NCI-H1092 treated with DMSO at 0.1 percent for 48 hours (cell line): ENCODE measurements at regions not wholly inside any gene's neighbourhood (a gene's known extent, or its start where the extent isn't known, plus 50 kb on each side); places are given as distances from the start of the nearest gene placed in this dataset.

Source experiments
- DNase-seq: peaks from one replicate; lab custom pipeline; 2025; lab: John Stamatoyannopoulos, UW

DNA sequence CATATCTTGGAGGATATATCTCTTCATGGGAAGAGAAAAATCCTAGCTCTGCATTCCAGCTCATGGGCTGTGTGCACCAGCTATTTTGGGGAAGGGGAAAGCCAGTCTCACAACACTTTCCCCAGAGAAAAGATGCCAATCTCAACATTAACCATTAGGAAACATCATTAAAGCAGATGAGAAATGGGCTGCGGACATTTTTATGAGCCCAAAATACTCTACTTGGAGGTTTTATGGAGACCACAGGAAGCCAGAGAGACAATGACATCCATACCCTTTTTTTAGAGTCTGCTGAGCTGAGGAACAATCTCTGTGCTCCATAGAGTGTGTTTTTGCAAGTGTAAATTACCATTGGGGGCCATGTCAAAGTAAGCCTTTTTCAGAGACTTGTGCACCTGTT lies 213.7 kb downstream of the TRIB2 start:
- DNase-seq = no peak

DNA sequence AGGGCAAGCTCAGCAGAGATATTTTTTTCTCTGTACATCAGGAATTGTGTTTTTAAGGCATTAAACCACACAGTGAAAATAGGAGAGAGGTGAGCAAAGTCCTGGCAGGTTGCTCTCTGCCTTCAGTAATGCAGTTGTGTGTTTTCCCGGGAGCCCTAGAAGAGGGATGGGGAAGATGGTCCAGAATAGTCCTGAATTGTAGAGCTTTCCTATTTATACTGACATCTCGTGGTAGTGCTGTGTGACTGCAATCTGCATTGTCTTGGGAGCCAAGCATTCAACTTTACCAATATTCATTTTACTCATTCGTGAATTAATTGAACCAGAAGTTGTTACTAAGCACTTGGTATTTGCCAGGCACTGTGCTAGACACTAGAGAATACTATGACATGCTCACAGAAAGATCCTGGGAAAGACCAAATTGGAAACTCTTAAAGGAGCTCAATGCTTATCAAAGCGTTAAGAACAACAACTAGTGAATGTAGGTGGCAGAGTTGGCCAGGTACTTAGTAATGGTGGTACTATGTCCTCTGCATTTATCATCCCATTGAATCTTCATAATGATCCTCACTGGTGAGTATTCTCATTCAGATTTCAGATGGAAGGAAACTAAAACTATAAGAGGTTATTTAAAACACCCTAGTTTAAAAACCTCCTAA lies 214.6 kb downstream of the TRIB2 start:
- DNase-seq = peak; percentile 49

DNA sequence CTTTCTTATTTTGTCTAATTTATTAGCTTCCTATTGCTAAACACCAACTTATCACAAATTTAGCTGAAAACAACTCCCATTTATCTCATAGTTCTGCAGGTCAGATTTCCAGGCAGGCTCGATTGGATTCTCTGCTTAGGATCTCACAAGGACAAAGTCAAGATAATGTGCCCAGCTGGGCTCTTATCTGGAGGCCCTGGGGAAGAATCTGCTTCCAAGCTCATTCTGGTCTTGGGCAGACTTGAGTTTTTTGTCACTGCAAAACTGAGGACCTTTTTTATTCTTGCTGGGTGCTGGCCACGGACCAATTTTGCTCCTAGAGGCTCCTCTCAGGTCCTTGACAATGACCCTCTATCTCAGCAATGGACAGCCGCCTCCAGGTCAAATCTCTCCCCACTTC lies 215.5 kb downstream of the TRIB2 start:
- DNase-seq = no peak

DNA sequence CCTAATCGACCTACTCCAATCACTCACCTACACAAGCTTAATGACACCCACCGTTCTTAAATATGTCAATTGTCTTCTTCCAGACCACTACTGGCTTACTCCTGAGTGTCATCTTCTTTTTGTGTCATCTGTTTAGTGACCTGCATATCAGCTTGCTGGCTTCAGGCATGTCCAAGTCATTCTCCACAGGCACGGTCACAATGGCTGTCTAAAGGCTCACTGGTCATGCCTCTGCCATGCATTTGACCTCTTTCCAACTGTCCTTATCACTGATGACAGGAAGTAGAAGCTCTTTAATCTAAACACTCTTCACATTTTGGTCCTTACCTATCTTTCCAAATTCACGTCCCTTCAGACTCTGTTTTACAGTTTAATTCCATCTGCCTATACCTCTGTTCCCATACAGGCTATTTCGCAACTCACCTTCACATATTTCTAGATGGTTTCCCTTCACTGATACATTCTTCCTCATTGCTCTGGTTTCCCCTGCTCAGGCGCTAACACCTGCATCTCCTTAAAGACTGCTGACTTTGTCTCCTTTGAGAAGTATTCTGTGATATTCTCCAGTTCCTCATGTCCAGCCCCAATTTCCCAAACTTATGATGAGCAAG lies 217.5 kb downstream of the TRIB2 start:
- no peak for DNase-seq

DNA sequence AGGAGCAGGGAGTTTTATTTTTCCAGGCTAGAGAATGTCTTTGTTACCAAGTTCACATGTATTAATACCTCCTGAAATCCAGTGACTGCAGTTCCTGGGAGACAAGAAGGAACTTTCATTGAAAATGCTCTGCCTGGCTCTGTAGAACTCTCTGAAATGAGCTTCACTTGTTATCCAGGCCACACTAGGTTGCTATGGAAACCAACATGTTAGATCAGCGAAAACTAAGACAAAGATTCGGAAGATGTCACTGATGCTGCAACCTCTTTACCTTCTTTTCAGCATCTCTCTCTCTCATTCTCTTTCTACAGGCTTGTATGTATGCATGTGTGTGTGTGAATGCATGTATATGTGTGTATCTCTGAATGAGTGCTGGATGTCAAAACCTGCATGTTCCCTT lies 218.5 kb downstream of the TRIB2 start:
- DNase-seq = no peak

DNA sequence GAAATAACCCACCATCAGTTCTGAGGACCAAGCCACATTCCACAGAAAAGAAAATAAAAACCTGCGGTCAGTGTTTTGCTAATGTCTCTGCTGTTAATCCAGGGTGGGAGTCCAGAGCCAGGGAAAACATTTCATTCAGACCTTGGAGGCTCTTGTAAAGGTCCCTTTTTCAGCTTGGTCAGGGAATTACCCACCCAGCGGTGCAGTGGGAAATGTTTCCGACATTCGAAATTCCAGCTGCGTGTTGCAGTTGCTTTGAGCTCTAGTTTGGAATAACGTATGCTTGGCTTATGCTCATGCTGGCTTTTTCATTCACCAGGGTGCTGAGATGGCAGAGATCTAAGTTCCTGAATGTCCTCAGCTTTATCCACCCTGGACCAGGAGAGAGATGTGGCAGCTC lies 219.1 kb downstream of the TRIB2 start:
- DNase-seq = no peak

DNA sequence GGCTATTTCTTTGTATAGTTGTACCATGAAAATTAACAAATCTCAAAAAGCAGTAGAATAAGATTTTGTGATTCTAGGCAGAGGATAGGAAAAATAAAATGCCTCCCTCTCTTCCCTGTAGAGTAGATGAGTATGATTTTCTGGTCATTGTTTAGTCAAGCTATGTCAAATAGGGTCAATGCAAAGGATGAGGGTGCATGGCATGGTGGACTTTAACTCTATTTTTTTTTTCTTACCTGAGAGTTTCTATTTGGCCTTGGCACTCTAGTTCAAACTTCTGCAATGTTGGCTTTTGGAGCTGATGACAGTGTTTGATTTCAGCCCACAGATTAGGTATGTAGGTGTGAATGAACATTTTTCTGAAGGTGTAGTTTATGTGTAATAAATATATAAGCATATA lies 224.5 kb downstream of the TRIB2 start:
- no peak for DNase-seq

DNA sequence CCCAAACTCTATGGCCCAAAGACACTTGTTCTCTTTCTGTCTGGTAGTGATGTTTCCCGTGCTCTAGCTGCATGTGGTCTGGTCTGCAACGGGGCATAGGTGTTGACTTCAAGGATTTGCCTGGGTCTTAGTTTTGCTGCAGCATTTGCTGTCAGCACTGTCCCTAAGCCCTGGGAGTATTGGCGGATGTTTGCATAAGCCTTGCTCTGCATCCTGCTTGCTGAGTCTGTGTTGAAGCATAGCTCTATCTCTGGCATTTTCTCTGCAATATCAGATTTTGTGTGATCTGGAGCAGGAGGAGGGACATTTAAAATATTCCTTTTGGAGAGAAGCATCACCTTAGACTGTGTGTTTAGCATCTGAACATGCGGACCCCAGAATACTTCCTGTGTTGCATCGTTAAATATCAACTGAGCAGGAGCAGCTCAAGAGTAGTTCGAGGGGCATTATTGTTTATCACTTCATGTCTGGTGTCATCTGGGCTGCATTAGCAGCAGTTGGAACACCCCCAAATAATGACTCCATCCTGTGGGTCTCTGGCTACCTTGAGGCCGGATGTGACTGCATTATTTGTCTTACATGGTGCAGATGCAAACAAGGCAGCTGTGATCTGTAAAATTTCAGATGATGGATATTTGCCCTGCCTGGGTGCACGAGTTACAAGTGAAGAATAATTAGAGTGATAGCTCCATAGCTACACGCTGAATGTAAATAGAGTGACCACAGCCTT lies 231.7 kb downstream of the TRIB2 start:
- DNase-seq = no peak

DNA sequence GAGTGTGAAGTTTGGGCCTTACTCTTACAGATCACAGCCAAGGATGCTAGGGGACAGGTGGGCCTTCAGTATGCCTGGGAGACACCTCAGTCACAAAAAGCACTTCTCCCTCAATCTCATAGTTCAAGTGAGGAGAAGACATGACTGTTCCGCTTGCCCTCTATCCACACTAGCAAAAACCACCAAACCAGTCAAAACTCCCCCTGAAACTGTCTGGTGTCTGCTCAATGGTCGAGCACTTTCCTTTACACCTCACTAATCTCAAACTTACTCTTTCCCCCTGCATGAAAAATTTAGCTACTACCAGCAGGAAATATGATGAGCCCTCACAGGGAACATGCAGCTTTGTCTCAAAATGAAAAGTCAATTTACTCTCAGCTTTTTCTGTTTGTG lies 232.2 kb downstream of the TRIB2 start:
- no peak for DNase-seq

DNA sequence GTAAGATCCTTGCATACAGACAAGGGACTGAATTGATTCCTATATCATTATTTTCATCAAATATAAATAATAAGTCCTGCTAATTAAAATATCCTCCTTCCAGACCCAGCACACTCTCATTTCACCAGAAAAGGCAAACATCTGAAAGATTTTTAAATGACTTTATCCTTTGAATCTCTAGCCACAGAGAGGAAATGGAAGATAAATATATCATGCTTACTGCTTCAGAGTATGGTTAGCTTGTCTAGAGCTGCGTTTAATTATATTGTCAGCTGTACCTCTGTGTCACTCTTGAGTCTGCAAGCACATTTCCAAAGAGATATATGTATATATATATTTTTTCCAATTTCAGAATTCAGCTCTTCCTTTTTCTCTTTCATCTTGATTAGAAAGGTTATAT lies 232.7 kb downstream of the TRIB2 start:
- DNase-seq = no peak

DNA sequence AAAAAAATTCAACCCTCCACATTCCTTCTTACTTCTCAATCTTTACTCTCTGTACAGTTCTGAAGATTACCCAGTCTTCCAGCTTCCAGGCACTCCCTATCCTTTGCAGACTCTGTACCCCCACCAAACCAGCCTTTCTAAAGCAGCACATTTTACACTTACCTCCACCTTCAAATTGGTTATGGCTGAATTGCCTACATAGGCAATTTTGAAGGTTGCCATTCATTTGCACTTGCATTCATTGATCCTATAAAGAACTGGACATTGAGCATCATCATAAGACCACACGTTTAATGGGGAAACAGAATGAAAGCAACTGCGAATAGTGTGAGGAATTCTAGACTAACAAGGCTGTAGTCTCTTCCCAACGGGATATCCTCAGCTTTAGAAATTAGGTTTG lies 233.4 kb downstream of the TRIB2 start:
- no peak for DNase-seq

DNA sequence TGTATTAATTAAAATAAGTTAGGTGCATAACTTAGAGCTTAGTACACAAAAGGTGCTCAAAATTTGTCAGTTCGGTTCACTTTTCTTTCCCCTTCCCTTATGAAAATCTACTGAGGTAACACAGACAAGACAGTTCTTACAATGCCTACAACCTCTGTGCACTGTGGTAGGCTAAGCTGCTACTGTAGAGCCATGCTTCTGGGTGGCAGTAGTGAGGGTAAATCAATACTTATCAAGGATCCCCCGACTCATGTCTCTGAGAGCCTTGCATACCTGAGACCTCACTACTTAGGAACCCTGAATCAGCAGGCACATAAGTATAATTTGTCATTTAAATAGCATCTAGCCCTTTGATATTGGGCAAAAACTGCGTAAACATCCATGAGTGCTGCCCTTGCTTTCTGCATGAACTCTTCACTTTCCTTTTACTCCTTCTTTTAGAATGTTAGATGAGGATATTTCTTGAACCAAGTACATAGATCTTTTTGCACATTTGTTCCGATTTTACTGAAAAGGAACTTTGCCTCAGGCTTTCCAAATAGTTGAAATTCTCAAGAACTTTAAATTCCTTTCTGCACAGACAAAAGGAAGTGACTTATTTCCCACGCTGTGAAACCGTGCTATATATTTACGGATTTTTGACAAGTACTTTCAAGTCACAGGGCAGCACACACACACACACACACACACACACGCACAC lies 234.4 kb downstream of the TRIB2 start:
- no peak for DNase-seq

DNA sequence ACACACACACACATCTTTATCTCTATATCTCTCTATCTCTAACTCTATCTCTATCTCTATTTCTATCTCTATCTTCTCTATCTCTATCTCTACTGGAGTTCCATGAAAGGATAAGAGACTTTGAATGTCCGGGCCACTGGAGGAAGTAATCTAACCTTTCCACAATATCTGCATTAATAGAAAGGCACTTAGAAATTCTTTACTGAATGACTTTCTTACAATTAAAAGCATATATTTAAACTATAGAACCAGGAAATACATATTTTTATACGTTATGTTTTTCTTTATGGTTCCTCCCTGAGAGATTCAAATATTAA lies 234.9 kb downstream of the TRIB2 start:
- no peak for DNase-seq

DNA sequence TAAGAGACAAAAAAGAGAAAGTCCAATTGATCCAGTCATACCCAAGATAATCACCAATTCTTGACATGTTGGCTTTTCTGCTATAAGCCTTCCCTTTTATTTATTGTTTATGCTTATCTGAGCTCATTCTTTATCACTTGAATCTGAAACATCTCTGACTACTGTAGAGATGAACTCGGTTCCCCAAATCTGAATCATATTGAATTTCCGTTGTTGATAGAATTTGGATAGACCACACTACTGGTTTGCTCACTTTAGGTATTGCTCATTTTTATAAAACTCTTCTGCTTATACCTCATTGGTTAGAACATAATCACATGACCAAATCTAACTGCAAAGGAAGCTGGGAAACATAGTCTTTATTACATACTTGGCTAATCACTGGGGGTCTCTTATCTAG lies 236.9 kb downstream of the TRIB2 start:
- DNase-seq = no peak

DNA sequence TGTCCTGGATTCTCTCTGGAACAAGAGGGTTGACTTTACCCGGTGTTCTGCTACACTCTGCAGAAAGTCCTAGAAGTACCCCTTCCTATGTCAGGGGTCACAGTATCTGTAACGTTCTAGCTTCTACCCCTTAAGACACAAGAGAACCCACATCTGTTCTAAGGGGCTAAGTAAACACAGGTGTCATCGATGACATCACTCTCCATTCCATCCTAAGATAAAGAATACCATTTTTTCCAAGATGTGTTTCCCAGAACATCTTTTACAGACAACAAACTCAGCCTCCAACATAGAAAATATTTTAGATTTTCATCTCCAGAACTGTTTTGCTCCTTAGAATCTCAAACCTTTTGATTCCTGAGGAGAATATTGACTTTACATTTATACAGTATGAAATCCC lies 239.1 kb downstream of the TRIB2 start:
- no peak for DNase-seq

DNA sequence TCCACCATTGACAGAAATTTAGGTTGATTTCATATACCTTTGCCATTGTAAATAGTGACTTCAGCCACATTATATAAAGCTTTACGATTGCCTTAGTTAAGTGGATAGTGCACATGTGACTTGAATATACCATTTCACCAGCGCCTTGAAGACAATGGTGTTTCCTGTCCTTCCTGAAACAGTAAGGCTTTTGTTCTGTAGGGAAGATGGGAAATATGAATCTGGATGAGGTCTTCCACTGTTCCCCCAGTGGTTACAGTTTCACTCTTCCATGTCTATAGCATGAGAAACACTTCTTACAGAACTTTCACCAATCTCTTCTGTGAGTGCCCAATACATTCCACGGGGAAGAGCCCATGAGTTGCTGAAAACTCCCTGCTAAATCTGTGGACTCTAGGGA lies 240.5 kb downstream of the TRIB2 start:
- DNase-seq = no peak

DNA sequence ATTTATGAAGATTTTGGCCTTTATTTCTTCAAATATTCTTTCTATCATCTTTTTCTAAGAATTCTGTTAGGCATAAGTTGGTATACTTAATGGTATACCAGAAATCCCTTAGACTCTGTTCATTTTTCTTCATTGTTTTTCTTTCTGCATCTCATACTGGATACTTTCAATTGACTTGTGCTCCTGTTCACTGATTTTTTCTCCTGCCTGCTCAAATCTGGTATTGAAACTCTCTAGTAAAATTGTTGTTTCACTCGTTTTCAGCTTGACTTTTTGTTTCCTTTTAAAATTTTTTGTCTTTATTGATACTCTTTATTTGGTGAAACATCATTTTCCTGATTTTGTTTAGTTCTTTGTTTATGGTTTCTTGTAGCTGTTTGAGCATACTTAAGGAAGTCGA lies 243.2 kb downstream of the TRIB2 start:
- no peak for DNase-seq

DNA sequence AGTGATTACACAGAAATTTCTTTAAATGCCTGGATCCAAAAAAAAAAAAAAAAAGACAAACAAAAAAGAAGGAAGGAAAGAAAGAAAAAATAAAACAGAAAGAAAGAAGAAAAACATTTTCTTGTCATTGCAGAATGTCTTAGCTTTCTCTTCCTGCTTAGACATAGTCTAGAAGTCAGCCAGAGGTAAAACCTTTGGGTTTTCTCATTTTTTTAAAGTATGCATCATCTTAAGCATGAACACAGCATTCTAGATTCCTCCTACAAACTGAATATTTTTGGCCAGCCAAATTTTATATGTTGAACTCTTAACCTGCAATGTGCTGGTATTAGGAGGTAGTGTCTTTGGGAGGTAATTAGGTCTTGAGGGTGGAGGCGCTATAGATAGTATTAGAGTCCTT lies 243.9 kb downstream of the TRIB2 start:
- no peak for DNase-seq

DNA sequence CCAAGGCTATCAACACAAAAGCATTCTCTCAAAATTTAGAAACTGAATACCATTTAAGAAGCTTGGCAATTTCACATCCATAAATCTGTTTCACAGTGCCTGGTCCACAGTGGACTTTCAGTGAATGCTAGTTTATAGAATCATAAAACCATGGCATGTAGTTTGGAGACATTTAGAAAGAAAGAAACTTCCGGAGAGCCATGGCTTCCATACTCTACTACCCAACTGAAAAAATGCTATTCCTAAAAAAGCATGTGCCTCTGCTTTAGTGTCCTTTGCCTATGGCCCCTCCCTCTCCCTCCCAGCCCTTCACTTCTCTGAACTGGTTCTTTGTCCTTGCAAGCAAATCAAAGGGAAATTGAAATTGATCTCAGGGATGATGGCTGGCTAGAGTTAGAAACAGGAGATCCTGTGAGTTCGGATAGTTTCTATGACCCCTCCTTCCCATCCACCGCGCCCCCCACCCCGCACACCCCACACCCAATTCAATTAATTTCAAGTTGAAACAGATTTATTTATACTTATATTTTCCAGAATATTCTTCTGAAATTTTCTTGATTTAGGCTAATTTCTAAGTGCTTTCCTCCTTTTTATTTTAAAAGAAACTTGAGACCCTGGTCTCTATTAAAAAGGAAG lies 248.3 kb downstream of the TRIB2 start:
- no peak for DNase-seq

DNA sequence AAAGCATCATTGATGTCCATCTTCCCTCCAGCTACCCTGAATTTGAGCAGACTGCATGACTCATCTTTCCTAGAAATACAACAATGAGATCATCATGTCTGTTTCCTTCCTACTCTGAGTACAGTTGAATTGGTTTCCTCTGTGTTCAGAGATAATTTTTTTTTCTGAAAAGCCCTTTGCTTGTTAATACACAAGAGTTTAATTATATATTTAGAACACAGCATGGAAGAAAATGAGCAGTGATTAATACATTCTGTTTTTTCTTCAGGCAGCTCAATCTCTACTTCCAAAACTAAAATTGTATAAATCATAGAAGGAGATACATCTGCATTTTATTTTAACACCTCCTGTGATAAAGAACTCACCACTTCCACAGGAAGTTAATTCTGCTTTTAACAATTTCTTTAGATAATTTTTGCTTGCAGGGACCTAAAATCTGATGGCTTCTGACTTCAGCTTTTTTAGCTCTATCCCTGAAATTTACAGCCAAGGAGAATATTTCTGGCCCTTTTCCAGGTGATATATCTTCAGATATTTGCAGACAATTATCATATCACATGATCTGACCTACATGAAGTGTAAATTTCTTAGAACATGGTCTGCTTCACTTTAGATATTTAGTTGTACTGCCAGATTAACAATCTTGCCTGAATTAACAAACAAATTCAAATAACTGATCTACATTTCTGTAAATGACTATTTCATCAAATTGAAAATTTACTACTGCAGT lies 249.0 kb downstream of the TRIB2 start:
- DNase-seq = no peak

DNA sequence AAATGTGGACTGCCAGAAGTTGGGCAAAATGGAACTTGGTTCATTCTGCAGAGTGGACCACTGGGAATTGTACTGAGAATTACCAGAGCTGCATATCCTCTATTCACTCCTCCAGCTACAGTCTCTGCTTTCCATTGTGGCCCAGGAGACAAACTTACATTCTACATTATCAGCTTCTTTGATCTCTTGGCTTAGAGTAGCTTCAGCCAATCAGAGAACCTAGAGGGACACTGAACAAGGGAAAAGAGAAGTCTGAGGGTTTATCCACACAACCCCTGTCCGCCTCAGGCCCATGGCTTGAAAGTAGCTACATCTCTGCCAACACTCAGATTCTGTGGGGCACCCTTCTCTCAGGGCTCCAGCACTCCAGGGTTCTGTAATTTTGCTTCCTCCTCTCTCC lies 251.1 kb downstream of the TRIB2 start:
- DNase-seq = no peak

DNA sequence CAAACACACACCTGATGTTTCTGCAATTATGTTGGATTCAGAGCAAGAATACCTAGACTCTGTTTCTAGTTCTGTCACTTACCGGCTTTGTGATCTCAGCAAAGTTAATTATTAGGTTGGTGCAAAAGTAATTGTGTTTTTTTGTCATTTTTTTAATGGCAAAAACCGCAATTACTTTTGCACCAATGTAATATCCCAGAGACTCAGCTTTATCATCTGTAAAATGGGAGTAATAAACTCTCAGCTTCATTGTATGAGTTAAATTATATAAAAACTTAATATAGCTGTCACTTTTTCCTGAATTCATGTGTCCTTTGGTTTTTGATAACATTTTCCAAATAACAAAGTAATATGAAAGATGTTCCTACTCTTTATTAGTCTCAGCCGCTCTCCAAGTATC lies 251.7 kb downstream of the TRIB2 start:
- no peak for DNase-seq
